Endothelial cell of umbilical vein (primary cell): ENCODE measurements at regions not wholly inside any gene's neighbourhood (a gene's known extent, or its start where the extent isn't known, plus 50 kb on each side); places are given as distances from the start of the nearest gene placed in this dataset.

Source experiments
- EZH2 ChIP-seq: IDR thresholded peaks from 2 replicates; pipeline ENCODE4 v1.6.1; 2012; ENCODE audit warnings: borderline replicate concordance, low read depth, mild to moderate bottlenecking, moderate library complexity, low read length, inconsistent platforms; ENCODE audit not compliant: severe bottlenecking
- JUN ChIP-seq: IDR thresholded peaks from 2 replicates; pipeline ENCODE4 v1.6.1; 2011; ENCODE audit warnings: borderline replicate concordance, low read depth; ENCODE audit not compliant: insufficient read length, insufficient read depth
- MYC ChIP-seq: IDR thresholded peaks from one replicate; pipeline ENCODE4 v1.6.1; 2011; ENCODE audit warnings: mild to moderate bottlenecking, low read depth, low read length
- POLR2A ChIP-seq: IDR thresholded peaks from 2 replicates; pipeline ENCODE4 v1.6.1; 2012; ENCODE audit warnings: low read depth, mild to moderate bottlenecking, control low read depth, low read length
- POLR2AphosphoS5 ChIP-seq: IDR thresholded peaks from 2 replicates; pipeline ENCODE4 v1.6.1; 2012; ENCODE audit warnings: low read depth, mild to moderate bottlenecking, control low read depth, low read length, moderate library complexity; ENCODE audit not compliant: insufficient read depth
- TF ChIP-seq, protein P1 (sequence below), 2 donors: IDR thresholded peaks; 1 replicate in 1 of 2; 2 replicates in 1 of 2; pipeline ENCODE4 v1.5.1; 2011; ENCODE audit warnings: low read length in 2 of 2, mild to moderate bottlenecking in 2 of 2, moderate library complexity in 2 of 2, control low read depth in 1 of 2, inconsistent platforms in 1 of 2, low read depth in 1 of 2; ENCODE audit not compliant: insufficient read depth in 1 of 2; ENCODE audit errors: extremely low read depth in 1 of 2

DNA sequence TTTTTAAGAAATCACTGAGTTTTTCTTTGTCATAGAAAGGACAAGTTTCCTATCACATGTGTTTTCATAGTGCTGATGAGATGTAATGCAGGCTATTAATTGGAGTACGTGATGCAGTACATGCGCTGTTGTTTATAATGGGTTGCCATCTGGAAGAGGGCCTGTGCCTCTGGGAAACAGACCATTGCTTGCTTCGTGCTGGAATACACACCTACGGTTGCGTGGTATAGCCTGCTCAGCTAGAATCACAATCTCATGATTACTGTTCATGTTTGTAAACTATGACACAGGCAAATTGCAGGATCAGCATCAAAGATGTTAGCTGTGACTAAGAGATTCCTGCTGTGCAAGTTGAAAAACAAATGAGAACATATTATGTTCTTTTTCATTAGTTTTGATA lies 107.2 kb upstream of the STEAP1B start:
- TF ChIP-seq, protein P1, sequence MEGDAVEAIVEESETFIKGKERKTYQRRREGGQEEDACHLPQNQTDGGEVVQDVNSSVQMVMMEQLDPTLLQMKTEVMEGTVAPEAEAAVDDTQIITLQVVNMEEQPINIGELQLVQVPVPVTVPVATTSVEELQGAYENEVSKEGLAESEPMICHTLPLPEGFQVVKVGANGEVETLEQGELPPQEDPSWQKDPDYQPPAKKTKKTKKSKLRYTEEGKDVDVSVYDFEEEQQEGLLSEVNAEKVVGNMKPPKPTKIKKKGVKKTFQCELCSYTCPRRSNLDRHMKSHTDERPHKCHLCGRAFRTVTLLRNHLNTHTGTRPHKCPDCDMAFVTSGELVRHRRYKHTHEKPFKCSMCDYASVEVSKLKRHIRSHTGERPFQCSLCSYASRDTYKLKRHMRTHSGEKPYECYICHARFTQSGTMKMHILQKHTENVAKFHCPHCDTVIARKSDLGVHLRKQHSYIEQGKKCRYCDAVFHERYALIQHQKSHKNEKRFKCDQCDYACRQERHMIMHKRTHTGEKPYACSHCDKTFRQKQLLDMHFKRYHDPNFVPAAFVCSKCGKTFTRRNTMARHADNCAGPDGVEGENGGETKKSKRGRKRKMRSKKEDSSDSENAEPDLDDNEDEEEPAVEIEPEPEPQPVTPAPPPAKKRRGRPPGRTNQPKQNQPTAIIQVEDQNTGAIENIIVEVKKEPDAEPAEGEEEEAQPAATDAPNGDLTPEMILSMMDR (IDR thresholded peaks at IDR 0.05; ENCODE audit: extremely low read depth in 1 of 2, insufficient read depth in 1 of 2, low read depth in 1 of 2, low read length in 2 of 2): no peak
- TF ChIP-seq EZH2 (no peak), POLR2A (no peak), MYC (no peak), POLR2AphosphoS5 (no peak), JUN (no peak)
